Coronary artery (tissue), 2 donors: ENCODE measurements at regions not wholly inside any gene's neighbourhood (a gene's known extent, or its start where the extent isn't known, plus 50 kb on each side); places are given as distances from the start of the nearest gene placed in this dataset.

Source experiments
- DNase-seq: peaks from one replicate; pipeline ENCODE4 v3.0.0-alpha.2; 2017; ENCODE audit warnings: low spot score
- H3K27ac ChIP-seq, 2 donors: fragments of 200-600 bp; sonication (generic); one replicate each; pipeline ENCODE4 v1.5.1; 2016 to 2019
- H3K4me3 ChIP-seq: fragments of 200-600 bp; sonication (generic); 2 replicates; pipeline ENCODE4 v1.5.1; 2016; ENCODE audit warnings: mild to moderate bottlenecking, moderate library complexity
- CTCF ChIP-seq: fragments of 200-600 bp; sonication (generic); IDR thresholded peaks from one replicate; pipeline ENCODE4 v1.5.1; 2019; ENCODE audit warnings: antibody characterized with exemption

GRCh38 chr3:102745881-102746280 lies 311.1 kb downstream of the ZPLD1 start:
- H3K27ac ChIP-seq: no peak overlapping the region
- no peak for DNase-seq
- TF ChIP-seq CTCF: no peak
- no peak overlapping the region for H3K4me3 ChIP-seq

- Histone ChIP-seq H3K4me3 (no peak overlapping the region), H3K27ac (no peak overlapping the region)
- no peak for TF ChIP-seq CTCF
- no peak for DNase-seq
These were observed 312.8 kb downstream of the ZPLD1 start for GRCh38 chr3:102747611-102748010.

- H3K4me3 ChIP-seq: no peak overlapping the region
- no peak overlapping the region for H3K27ac ChIP-seq
- DNase-seq: no peak
- no peak for TF ChIP-seq CTCF
These were observed 313.8 kb downstream of the ZPLD1 start for GRCh38 chr3:102748646-102749045.

- H3K27ac ChIP-seq: no peak overlapping the region
- no peak for DNase-seq
- TF ChIP-seq CTCF: no peak
- H3K4me3 ChIP-seq: no peak overlapping the region
These were observed 315.5 kb downstream of the ZPLD1 start for GRCh38 chr3:102750322-102750721.

GRCh38 chr3:102753901-102754300 lies 319.1 kb downstream of the ZPLD1 start:
- Histone ChIP-seq H3K4me3 (no peak overlapping the region), H3K27ac (no peak overlapping the region)
- no peak for DNase-seq
- no peak for TF ChIP-seq CTCF

GRCh38 chr3:102756706-102757105 lies 321.9 kb downstream of the ZPLD1 start:
- Histone ChIP-seq H3K4me3 (no peak overlapping the region), H3K27ac (no peak overlapping the region)
- DNase-seq: no peak
- no peak for TF ChIP-seq CTCF

- Histone ChIP-seq H3K4me3 (no peak overlapping the region), H3K27ac (no peak overlapping the region)
- no peak for TF ChIP-seq CTCF
- DNase-seq: no peak
These were observed 323.1 kb downstream of the ZPLD1 start for GRCh38 chr3:102757950-102758349.
